ENCODE measurements at regions not wholly inside any gene's neighbourhood (a gene's known extent, or its start where the extent isn't known, plus 50 kb on each side); places are given as distances from the start of the nearest gene placed in this dataset.

- TF ChIP-seq CTCF (IDR thresholded peaks at IDR 0.05), result no peak
- no peak for TF ChIP-seq POLR2A (IDR thresholded peaks at IDR 0.05)
These were observed 80.7 kb downstream of the SDC1 start for GRCh38 chr2:20144196-20144595.
